Lung (tissue), 11 donors: ENCODE measurements at regions not wholly inside any gene's neighbourhood (a gene's known extent, or its start where the extent isn't known, plus 50 kb on each side); places are given as distances from the start of the nearest gene placed in this dataset.

Source experiments
- ATAC-seq: fragments of 200-7000 bp; cut with Tn5 transposase; one replicate; pipeline ENCODE4 v1.9.1; 2020; ENCODE audit warnings: moderate number of reproducible peaks; ENCODE audit not compliant: insufficient read depth, low FRiP score
- DNase-seq, 3 donors: peaks; one replicate each; pipeline ENCODE4 v3.0.0-alpha.2; 2013 to 2017
- H3K27ac ChIP-seq, 2 donors: one replicate each; pipeline ENCODE4 v1.5.1; 2013; ENCODE audit warnings: mild to moderate bottlenecking in 2 of 2, moderate library complexity in 2 of 2, control low read depth in 1 of 2, inconsistent platforms in 1 of 2, low read depth in 1 of 2, low read length in 1 of 2
- H3K27me3 ChIP-seq, 3 donors: one replicate each; pipeline ENCODE4 v1.5.1; 2013; ENCODE audit warnings: low read length in 2 of 3; ENCODE audit not compliant: control insufficient read depth in 3 of 3, insufficient read depth in 3 of 3
- H3K36me3 ChIP-seq, 4 donors: one replicate each; pipeline ENCODE4 v1.5.1; 2013; ENCODE audit warnings: low read length in 4 of 4, mild to moderate bottlenecking in 1 of 4, moderate library complexity in 1 of 4; ENCODE audit not compliant: control insufficient read depth in 4 of 4, insufficient read depth in 4 of 4
- H3K4me1 ChIP-seq, 5 donors: one replicate each; pipeline ENCODE4 v1.5.1; 2013; ENCODE audit warnings: low read length in 5 of 5, mild to moderate bottlenecking in 2 of 5, moderate library complexity in 1 of 5; ENCODE audit not compliant: control insufficient read depth in 5 of 5, insufficient read depth in 5 of 5
- H3K4me3 ChIP-seq: one replicate; pipeline ENCODE4 v1.5.1; 2013; ENCODE audit warnings: mild to moderate bottlenecking, control low read depth, moderate library complexity
- H3K9ac ChIP-seq, 2 donors: one replicate each; pipeline ENCODE4 v1.5.1; 2013; ENCODE audit warnings: low read length in 2 of 2, control low read depth in 1 of 2; ENCODE audit not compliant: insufficient read depth in 1 of 2
- H3K9me3 ChIP-seq, 4 donors: one replicate each; pipeline ENCODE4 v1.5.1; 2013; ENCODE audit warnings: low read length in 3 of 4, mild to moderate bottlenecking in 1 of 4, moderate library complexity in 1 of 4; ENCODE audit not compliant: control insufficient read depth in 4 of 4, insufficient read depth in 3 of 4
- CTCF ChIP-seq: IDR thresholded peaks from 2 replicates; pipeline ENCODE4 v1.5.1; 2012; ENCODE audit warnings: mild to moderate bottlenecking; ENCODE audit errors: control extremely low read depth, extremely low read depth
- WGBS, 2 donors: extraction: QIAGEN DNeasy Blood & Tissue Kit; methylation state at CpG; one replicate each; pipeline ENCODE4 v1.1.7; 2013; 5-methylcytosine and 5-hydroxymethylcytosine counted together
- donor health status: control.
- donor health status: control.
- donor health status: Bipolar disorder and iron deficiency.
- donor health status: healthy.
- donor health status: DM: yes; HTN: yes; CAD: no.

GRCh38 chr5:115725522-115725921 lies 90.9 kb downstream of the CDO1 start:
- DNase-seq, result no peak
- peaks cover 0 to 2% (median under 1%) of the 10 kb centered on the region in 4 donors for H3K9me3 ChIP-seq
- no peak overlapping the region for H3K9ac ChIP-seq
- TF ChIP-seq CTCF, result no peak
- H3K27me3 ChIP-seq, result no peaks in the 10 kb centered on the region
- H3K36me3 ChIP-seq, result no peaks in the 10 kb centered on the region
- no peak overlapping the region for H3K4me3 ChIP-seq
- 90 to 100% methylated on average over 1 of the region's 1 CpG for WGBS, 2 donors
- peaks cover 0 to 9% (median 0%) of the 10 kb centered on the region in 5 donors for H3K4me1 ChIP-seq
- no peak overlapping the region for H3K27ac ChIP-seq
- ATAC-seq, result no peak

- no peak overlapping the region for H3K27ac ChIP-seq
- 65 to 67% methylated on average over 2 of the region's 2 CpGs for WGBS, 2 donors
- no peak for ATAC-seq
Observed at GRCh38 chr5:115723220-115723619, 93.2 kb downstream of the CDO1 start.

GRCh38 chr5:115720888-115721287 lies 95.1 kb upstream of the TMED7 start:
- no peak for TF ChIP-seq CTCF
- Histone ChIP-seq H3K27ac (no peak overlapping the region), H3K36me3 (no peaks in the 10 kb centered on the region), H3K9ac (no peak overlapping the region), H3K27me3 (no peaks in the 10 kb centered on the region), H3K9me3 (no peaks in the 10 kb centered on the region), H3K4me1 (peaks cover 0 to 17% (median 3%) of the 10 kb centered on the region in 5 donors), H3K4me3 (no peak overlapping the region)
- DNase-seq (peak in 1 of 3 donors; percentile 21), ATAC-seq (peak; percentile 19)
- WGBS, 2 donors, result 58 to 87% methylated on average over 2 of the region's 2 CpGs

More at GRCh38 chr5:115723220-115723619, 93.2 kb downstream of the CDO1 start:
- Histone ChIP-seq H3K4me1 (peaks cover 0 to 17% (median 3%) of the 10 kb centered on the region in 5 donors), H3K4me3 (no peak overlapping the region), H3K36me3 (no peaks in the 10 kb centered on the region), H3K9ac (no peak overlapping the region), H3K27me3 (no peaks in the 10 kb centered on the region), H3K9me3 (peaks cover 0 to 2% (median 0%) of the 10 kb centered on the region in 4 donors)
- no peak for TF ChIP-seq CTCF
- peak in 1 of 3 donors; percentile 9 for DNase-seq

GRCh38 chr5:115718927-115719326 lies 93.1 kb upstream of the TMED7 start:
- no peaks in the 10 kb centered on the region for H3K9me3 ChIP-seq
- H3K36me3 ChIP-seq, result no peaks in the 10 kb centered on the region
- no peak for TF ChIP-seq CTCF
- H3K27ac ChIP-seq, result no peak overlapping the region
- H3K4me1 ChIP-seq, result peaks cover 0 to 17% (median 3%) of the 10 kb centered on the region in 5 donors
- H3K9ac ChIP-seq, result no peak overlapping the region
- WGBS, 2 donors, result 60 to 64% methylated on average over 2 of the region's 2 CpGs
- DNase-seq (peak in 2 of 3 donors; percentile 15 to 61), ATAC-seq (no peak)
- H3K27me3 ChIP-seq, result no peaks in the 10 kb centered on the region
- H3K4me3 ChIP-seq, result no peak overlapping the region
